Loucy (cell line): ENCODE measurements at regions not wholly inside any gene's neighbourhood (a gene's known extent, or its start where the extent isn't known, plus 50 kb on each side); places are given as distances from the start of the nearest gene placed in this dataset.

Experiments
- H2AFZ ChIP-seq: fragments of 200-600 bp; sonication (generic); 2 replicates; pipeline ENCODE4 v1.6.0; 2016; ENCODE audit warnings: antibody characterized with exemption, mild to moderate bottlenecking, low read length, moderate library complexity
- H3F3A ChIP-seq: fragments of 200-600 bp; 2 replicates; pipeline ENCODE4 v1.6.0; 2016; ENCODE audit warnings: antibody characterized with exemption, low read depth, mild to moderate bottlenecking
- H3K27me3 ChIP-seq: fragments of 200-600 bp; sonication (generic); 2 replicates; pipeline ENCODE4 v1.6.1; 2014; ENCODE audit warnings: low read length, mild to moderate bottlenecking; ENCODE audit not compliant: insufficient read depth, poor library complexity, severe bottlenecking
- H3K36me3 ChIP-seq: fragments of 200-600 bp; sonication (generic); 2 replicates; pipeline ENCODE4 v1.6.1; 2016; ENCODE audit warnings: low read length; ENCODE audit not compliant: insufficient read depth
- H3K4me1 ChIP-seq: fragments of 200-600 bp; sonication (generic); 2 replicates; pipeline ENCODE4 v1.5.1; 2014; ENCODE audit warnings: low read length, mild to moderate bottlenecking; ENCODE audit not compliant: insufficient read depth, poor library complexity, severe bottlenecking
- H3K4me2 ChIP-seq: fragments of 200-600 bp; sonication (generic); 2 replicates; pipeline ENCODE4 v1.6.0; 2014; ENCODE audit warnings: antibody characterized with exemption, low read length, low read depth, mild to moderate bottlenecking; ENCODE audit not compliant: poor library complexity, severe bottlenecking
- H3K4me3 ChIP-seq: fragments of 200-600 bp; sonication (generic); 2 replicates; pipeline ENCODE4 v1.5.1; 2014; ENCODE audit warnings: low read length, mild to moderate bottlenecking, mixed read lengths; ENCODE audit not compliant: poor library complexity, severe bottlenecking
- H3K79me2 ChIP-seq: fragments of 200-600 bp; sonication (generic); 2 replicates; pipeline ENCODE4 v1.6.1; 2014; ENCODE audit warnings: low read length; ENCODE audit not compliant: insufficient read depth
- H3K9ac ChIP-seq: fragments of 200-600 bp; sonication (generic); 2 replicates; pipeline ENCODE4 v1.6.0; 2014; ENCODE audit warnings: mild to moderate bottlenecking, low read depth, low read length, moderate library complexity; ENCODE audit not compliant: poor library complexity, severe bottlenecking
- H3K9me2 ChIP-seq: fragments of 200-600 bp; sonication (generic); replicated peaks from 2 replicates; pipeline ENCODE4 v1.6.1; 2016; ENCODE audit warnings: low read depth, low read length, mixed read lengths
- H3K9me3 ChIP-seq: fragments of 200-600 bp; sonication (generic); 2 replicates; pipeline ENCODE4 v1.6.1; 2014; ENCODE audit warnings: mild to moderate bottlenecking, antibody characterized with exemption, low read length, low read depth; ENCODE audit not compliant: insufficient read depth
- H4K20me1 ChIP-seq: fragments of 200-600 bp; sonication (generic); 2 replicates; pipeline ENCODE4 v1.6.0; 2014; ENCODE audit warnings: antibody characterized with exemption, low read length, mild to moderate bottlenecking; ENCODE audit not compliant: insufficient read depth, poor library complexity, severe bottlenecking
- CTCF ChIP-seq: fragments of 200-600 bp; sonication (generic); conservative IDR thresholded peaks from 2 replicates; pipeline ENCODE4 v1.5.1; 2014; ENCODE audit warnings: mild to moderate bottlenecking, antibody characterized with exemption, low read length
- EZH2phosphoT487 ChIP-seq: fragments of 200-600 bp; IDR thresholded peaks from 2 replicates; pipeline ENCODE4 v1.6.1; 2018; ENCODE audit warnings: antibody characterized with exemption, mild to moderate bottlenecking, moderate library complexity, borderline replicate concordance

GRCh38 chr4:30094887-30095286 is 625.3 kb upstream of the PCDH7 start:
- Histone ChIP-seq H2AFZ (no peak overlapping the region), H3K9ac (no peak overlapping the region)
- TF ChIP-seq CTCF: no peak
- TF ChIP-seq EZH2phosphoT487: no peak

GRCh38 chr4:30103455-30103854 is 616.7 kb upstream of the PCDH7 start:
- no peaks in the 10 kb centered on the region for H3K9me2 ChIP-seq
- no peak overlapping the region for H3K9ac ChIP-seq
- TF ChIP-seq EZH2phosphoT487: no peak
- no peak for TF ChIP-seq CTCF
- no peaks in the 10 kb centered on the region for H3K36me3 ChIP-seq
- no peaks in the 10 kb centered on the region for H3K9me3 ChIP-seq
- no peaks in the 10 kb centered on the region for H3K27me3 ChIP-seq
- H3K4me2 ChIP-seq: no peak overlapping the region
- H3K79me2 ChIP-seq: no peaks in the 10 kb centered on the region
- H4K20me1 ChIP-seq: no peaks in the 10 kb centered on the region
- H3K4me3 ChIP-seq: no peak overlapping the region
- no peaks in the 10 kb centered on the region for H3F3A ChIP-seq
- H2AFZ ChIP-seq: no peak overlapping the region
- no peaks in the 10 kb centered on the region for H3K4me1 ChIP-seq

More at GRCh38 chr4:30094887-30095286, 625.3 kb upstream of the PCDH7 start:
- Histone ChIP-seq H3K9me3 (no peaks in the 10 kb centered on the region), H3K4me2 (no peak overlapping the region), H3K9me2 (no peaks in the 10 kb centered on the region), H3F3A (no peaks in the 10 kb centered on the region), H3K36me3 (no peaks in the 10 kb centered on the region), H3K4me1 (no peaks in the 10 kb centered on the region), H3K79me2 (no peaks in the 10 kb centered on the region), H3K27me3 (no peaks in the 10 kb centered on the region), H4K20me1 (no peaks in the 10 kb centered on the region), H3K4me3 (no peak overlapping the region)

- no peaks in the 10 kb centered on the region; the same call in 1 of the 2 replicates for H3K9me3 ChIP-seq
- no peaks in the 10 kb centered on the region for H4K20me1 ChIP-seq
- no peaks in the 10 kb centered on the region for H3K36me3 ChIP-seq
- H3K27me3 ChIP-seq: no peaks in the 10 kb centered on the region
- H3K4me3 ChIP-seq: no peak overlapping the region
- no peak overlapping the region for H3K4me2 ChIP-seq
- H3K9me2 ChIP-seq: no peaks in the 10 kb centered on the region
- no peaks in the 10 kb centered on the region for H3K79me2 ChIP-seq
- no peak overlapping the region for H3K9ac ChIP-seq
- TF ChIP-seq EZH2phosphoT487: no peak
- TF ChIP-seq CTCF: no peak
- H3K4me1 ChIP-seq: no peaks in the 10 kb centered on the region
- H2AFZ ChIP-seq: no peak overlapping the region
- H3F3A ChIP-seq: no peaks in the 10 kb centered on the region
These were observed 603.8 kb upstream of the PCDH7 start for GRCh38 chr4:30116401-30116800.
